ENCODE measurements at regions not wholly inside any gene's neighbourhood (a gene's known extent, or its start where the extent isn't known, plus 50 kb on each side); places are given as distances from the start of the nearest gene placed in this dataset.

DNA sequence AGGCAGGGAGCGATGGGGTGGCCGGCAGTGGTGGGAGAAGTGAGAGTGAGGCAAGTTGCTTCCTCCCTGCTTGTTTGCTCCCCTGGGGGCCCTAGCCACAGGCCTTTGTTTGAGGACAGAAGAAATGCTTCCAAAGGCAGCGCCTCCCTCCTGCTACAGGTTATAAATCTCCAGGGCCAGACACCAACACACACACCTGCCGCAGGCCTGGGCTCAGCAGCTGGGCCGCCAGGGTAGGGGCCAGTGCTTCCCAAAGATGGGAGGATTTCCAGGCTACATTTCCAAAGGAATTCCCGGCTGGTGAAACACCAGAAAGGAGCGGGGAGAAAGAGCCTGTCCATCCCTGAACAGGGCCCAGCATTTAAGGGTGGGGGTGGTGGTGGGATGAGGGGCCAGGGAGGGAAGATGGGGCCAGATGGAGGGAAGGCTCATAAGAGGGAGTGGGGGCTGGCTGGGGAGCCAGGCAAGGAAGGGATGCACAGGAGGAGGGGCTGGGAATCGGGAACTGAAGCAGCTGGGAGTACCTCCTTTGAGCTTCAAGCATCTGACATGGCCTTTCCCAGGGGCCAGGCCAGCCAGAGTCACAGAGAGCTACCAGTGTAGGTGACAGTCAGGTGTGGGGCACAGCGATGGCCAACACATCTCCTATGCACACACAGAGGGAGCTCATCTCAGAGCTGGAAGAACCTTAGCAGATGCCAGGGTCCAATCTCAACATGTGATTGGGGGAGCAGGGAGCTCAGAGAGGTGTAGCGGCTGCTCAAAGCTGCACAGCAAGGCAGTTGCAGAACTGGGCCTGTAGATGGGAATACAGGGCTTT is 143.9 kb downstream of the PJA1 start:
- no peak overlapping the region for H3K4me3 ChIP-seq (IDR thresholded peaks at IDR 0.05; ENCODE audit: insufficient read depth, low read depth, low read length)
- no peak overlapping the region for H2AFZ ChIP-seq (ENCODE audit: low read depth)
- TF ChIP-seq, protein P1, sequence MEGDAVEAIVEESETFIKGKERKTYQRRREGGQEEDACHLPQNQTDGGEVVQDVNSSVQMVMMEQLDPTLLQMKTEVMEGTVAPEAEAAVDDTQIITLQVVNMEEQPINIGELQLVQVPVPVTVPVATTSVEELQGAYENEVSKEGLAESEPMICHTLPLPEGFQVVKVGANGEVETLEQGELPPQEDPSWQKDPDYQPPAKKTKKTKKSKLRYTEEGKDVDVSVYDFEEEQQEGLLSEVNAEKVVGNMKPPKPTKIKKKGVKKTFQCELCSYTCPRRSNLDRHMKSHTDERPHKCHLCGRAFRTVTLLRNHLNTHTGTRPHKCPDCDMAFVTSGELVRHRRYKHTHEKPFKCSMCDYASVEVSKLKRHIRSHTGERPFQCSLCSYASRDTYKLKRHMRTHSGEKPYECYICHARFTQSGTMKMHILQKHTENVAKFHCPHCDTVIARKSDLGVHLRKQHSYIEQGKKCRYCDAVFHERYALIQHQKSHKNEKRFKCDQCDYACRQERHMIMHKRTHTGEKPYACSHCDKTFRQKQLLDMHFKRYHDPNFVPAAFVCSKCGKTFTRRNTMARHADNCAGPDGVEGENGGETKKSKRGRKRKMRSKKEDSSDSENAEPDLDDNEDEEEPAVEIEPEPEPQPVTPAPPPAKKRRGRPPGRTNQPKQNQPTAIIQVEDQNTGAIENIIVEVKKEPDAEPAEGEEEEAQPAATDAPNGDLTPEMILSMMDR (conservative IDR thresholded peaks at IDR 0.05; ENCODE audit: low read depth, low read length): no peak
- H3K9ac ChIP-seq: no peak overlapping the region
- H3K4me2 ChIP-seq: no peak overlapping the region
- no peaks in the 10 kb centered on the region for H3K27me3 ChIP-seq (ENCODE audit: insufficient read depth, low read depth)
- no peaks in the 10 kb centered on the region for H3K36me3 ChIP-seq (ENCODE audit: insufficient read depth)
- H3K79me2 ChIP-seq (ENCODE audit: insufficient read depth, low read depth): no peaks in the 10 kb centered on the region
- no peak overlapping the region for H3K27ac ChIP-seq
- no peaks in the 10 kb centered on the region for H3K4me1 ChIP-seq (ENCODE audit: low read depth, poor library complexity, severe bottlenecking)
- H4K20me1 ChIP-seq (ENCODE audit: insufficient read depth): no peaks in the 10 kb centered on the region

- Histone ChIP-seq H3K27me3 (ENCODE audit: insufficient read depth, low read depth) (no peaks in the 10 kb centered on the region), H4K20me1 (ENCODE audit: insufficient read depth) (no peaks in the 10 kb centered on the region), H3K36me3 (ENCODE audit: insufficient read depth) (no peaks in the 10 kb centered on the region), H2AFZ (ENCODE audit: low read depth) (no peak overlapping the region), H3K4me1 (ENCODE audit: low read depth, poor library complexity, severe bottlenecking) (no peaks in the 10 kb centered on the region), H3K27ac (no peak overlapping the region), H3K4me3 (IDR thresholded peaks at IDR 0.05; ENCODE audit: insufficient read depth, low read depth, low read length) (no peak overlapping the region), H3K9ac (no peak overlapping the region), H3K4me2 (no peak overlapping the region), H3K79me2 (ENCODE audit: insufficient read depth, low read depth) (no peaks in the 10 kb centered on the region)
- TF ChIP-seq, protein P1 (conservative IDR thresholded peaks at IDR 0.05; ENCODE audit: low read depth, low read length): no peak
Observed at GRCh38 chrX:69020316-69020715, 144.9 kb downstream of the PJA1 start.

DNA sequence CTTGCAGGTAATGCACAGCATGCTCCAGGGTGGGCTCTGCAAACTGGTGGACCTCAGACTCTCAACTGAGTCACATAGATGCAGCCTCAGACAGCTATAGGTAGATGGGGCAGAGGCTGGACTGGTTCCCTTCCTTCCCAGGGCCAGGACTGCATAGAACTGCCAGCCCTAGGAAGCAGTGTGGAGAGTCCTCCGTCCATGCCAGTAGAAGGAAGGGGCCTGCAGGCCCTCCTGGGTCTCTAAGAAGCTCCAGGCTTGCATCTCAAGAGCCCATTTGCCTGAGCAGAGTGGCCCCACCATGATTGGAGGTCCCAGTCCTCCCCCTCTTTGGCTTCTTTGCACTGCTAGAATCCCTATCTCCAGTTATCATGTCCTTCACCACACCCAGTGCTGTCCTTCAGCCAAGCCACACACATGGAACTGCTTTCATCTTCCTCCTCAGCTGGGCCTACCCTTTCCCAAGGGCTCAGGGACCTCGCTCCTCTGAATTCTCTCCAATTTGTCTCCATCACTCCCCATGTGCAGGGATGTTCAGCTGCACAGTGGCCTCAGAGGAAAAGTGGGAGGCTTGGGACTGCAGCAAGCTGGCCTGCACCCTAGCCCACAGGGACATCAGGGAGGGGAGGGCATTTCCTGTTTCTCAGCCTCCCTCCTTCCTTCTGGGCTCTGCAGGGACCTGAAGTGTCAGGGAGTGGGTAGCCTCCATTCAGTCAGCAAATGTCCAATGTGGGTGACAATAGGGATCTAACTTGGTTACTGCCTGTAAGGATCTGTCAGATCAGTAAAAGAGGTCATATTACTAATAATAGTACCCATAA is 146.0 kb downstream of the PJA1 start:
- H3K9ac ChIP-seq: no peak overlapping the region

DNA sequence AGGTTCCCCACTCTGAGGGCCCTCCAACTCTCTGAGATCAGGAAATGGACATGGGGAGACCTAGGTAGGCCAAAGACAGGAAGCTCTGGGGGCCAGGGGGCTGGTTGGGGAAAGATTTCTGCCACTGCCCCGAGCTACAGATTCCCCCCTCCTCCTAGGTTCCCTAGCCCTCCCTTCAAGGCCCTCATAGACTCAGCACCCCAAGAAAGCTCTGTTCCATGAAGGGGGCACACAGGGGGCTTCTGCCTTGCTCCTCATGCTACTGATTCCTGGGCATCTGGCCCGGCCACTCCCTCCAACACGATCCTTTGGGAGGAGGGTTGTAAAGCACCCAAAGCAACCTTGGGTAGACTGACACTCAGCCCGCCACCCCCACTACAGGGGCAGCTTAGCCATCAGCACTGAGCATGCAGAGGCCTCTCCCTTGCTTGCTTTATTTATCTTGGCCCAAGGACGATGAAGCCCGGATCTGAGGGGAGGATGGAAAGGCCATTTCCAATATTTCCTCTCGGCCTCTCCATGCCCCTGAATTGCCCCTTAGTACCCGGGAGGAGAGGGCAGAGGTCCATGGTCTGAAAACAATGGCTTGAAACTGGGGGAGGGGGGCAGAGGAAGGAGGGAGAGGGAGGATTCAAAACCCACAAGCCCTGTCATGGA is 146.7 kb downstream of the PJA1 start:
- Histone ChIP-seq H4K20me1 (ENCODE audit: insufficient read depth) (no peaks in the 10 kb centered on the region), H3K36me3 (ENCODE audit: insufficient read depth) (no peaks in the 10 kb centered on the region), H3K4me1 (ENCODE audit: low read depth, poor library complexity, severe bottlenecking) (no peaks in the 10 kb centered on the region), H3K27me3 (ENCODE audit: insufficient read depth, low read depth) (no peaks in the 10 kb centered on the region), H3K4me2 (no peak overlapping the region), H3K9ac (no peak overlapping the region), H3K27ac (no peak overlapping the region), H3K79me2 (ENCODE audit: insufficient read depth, low read depth) (no peaks in the 10 kb centered on the region), H2AFZ (ENCODE audit: low read depth) (no peak overlapping the region), H3K4me3 (IDR thresholded peaks at IDR 0.05; ENCODE audit: insufficient read depth, low read depth, low read length) (no peak overlapping the region)
- TF ChIP-seq, protein P1 (conservative IDR thresholded peaks at IDR 0.05; ENCODE audit: low read depth, low read length): no peak

More for the DNA sequence above, 146.0 kb downstream of the PJA1 start:
- no peak overlapping the region for H3K4me3 ChIP-seq (IDR thresholded peaks at IDR 0.05; ENCODE audit: insufficient read depth, low read depth, low read length)
- H3K4me2 ChIP-seq: no peak overlapping the region
- TF ChIP-seq, protein P1 (conservative IDR thresholded peaks at IDR 0.05; ENCODE audit: low read depth, low read length): no peak
- H4K20me1 ChIP-seq (ENCODE audit: insufficient read depth): no peaks in the 10 kb centered on the region
- no peak overlapping the region for H3K27ac ChIP-seq
- H3K27me3 ChIP-seq (ENCODE audit: insufficient read depth, low read depth): no peaks in the 10 kb centered on the region
- no peaks in the 10 kb centered on the region for H3K36me3 ChIP-seq (ENCODE audit: insufficient read depth)
- H2AFZ ChIP-seq (ENCODE audit: low read depth): no peak overlapping the region
- H3K79me2 ChIP-seq (ENCODE audit: insufficient read depth, low read depth): no peaks in the 10 kb centered on the region
- H3K4me1 ChIP-seq (ENCODE audit: low read depth, poor library complexity, severe bottlenecking): no peaks in the 10 kb centered on the region

Measured in KMS-11 (cell line).